ENCODE measurements at regions not wholly inside any gene's neighbourhood (a gene's known extent, or its start where the extent isn't known, plus 50 kb on each side); places are given as distances from the start of the nearest gene placed in this dataset.

DNA sequence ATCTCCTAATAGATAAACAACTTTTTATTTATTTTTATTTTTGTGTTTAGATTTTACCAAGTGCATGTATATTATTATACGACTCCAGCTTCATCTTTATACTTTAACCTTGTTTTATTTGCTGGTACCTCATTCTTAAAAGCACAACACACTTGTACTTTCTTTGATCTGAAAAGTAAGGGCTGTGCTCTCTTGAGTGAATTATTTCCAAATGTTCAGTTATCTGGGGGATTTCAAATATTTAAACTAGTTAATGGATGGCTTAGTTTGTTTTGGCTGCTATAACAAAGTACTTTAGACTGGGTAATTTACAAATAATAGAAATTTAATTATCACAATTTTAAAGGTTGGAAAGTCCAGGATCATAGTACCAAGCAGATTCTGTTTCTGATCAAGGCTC is 1148.2 kb upstream of the PCDH9 start:
- no peak overlapping the region for H3K4me2 ChIP-seq (ENCODE audit: low read length)

GRCh38 chr13:68375004-68375403 is 1144.9 kb upstream of the PCDH9 start:
- H4K20me1 ChIP-seq (ENCODE audit: insufficient read depth, low read length) = no peaks in the 10 kb centered on the region
- H3K36me3 ChIP-seq (replicated peaks; ENCODE audit: low read depth, low read length) = no peaks in the 10 kb centered on the region
- H3K4me2 ChIP-seq (ENCODE audit: low read length) = no peak overlapping the region
- H3K4me1 ChIP-seq (ENCODE audit: low read length) = no peaks in the 10 kb centered on the region
- H3K27ac ChIP-seq (ENCODE audit: low read length) = no peak overlapping the region
- no peaks in the 10 kb centered on the region for H3K9me3 ChIP-seq (ENCODE audit: insufficient read depth, low read length)
- no peaks in the 10 kb centered on the region for H3K79me2 ChIP-seq (ENCODE audit: low read length)
- H3K4me3 ChIP-seq (ENCODE audit: low read length) = no peak overlapping the region
- H3K27me3 ChIP-seq (ENCODE audit: low read depth, low read length) = no peaks in the 10 kb centered on the region
- H3K9ac ChIP-seq (ENCODE audit: low read length) = no peak overlapping the region
- H2AFZ ChIP-seq (ENCODE audit: low read depth, low read length) = no peak overlapping the region
- no peak for TF ChIP-seq EZH2phosphoT487 (IDR thresholded peaks at IDR 0.05; ENCODE audit: low read depth)
- no peak for TF ChIP-seq CTCF (IDR thresholded peaks at IDR 0.05; ENCODE audit: low read depth, low read length)

More for the DNA sequence above, 1148.2 kb upstream of the PCDH9 start:
- H3K9ac ChIP-seq (ENCODE audit: low read length) = no peak overlapping the region
- H2AFZ ChIP-seq (ENCODE audit: low read depth, low read length) = no peak overlapping the region
- H3K79me2 ChIP-seq (ENCODE audit: low read length) = no peaks in the 10 kb centered on the region
- H3K4me3 ChIP-seq (ENCODE audit: low read length) = no peak overlapping the region
- H3K36me3 ChIP-seq (replicated peaks; ENCODE audit: low read depth, low read length) = no peaks in the 10 kb centered on the region
- H3K9me3 ChIP-seq (ENCODE audit: insufficient read depth, low read length) = no peaks in the 10 kb centered on the region
- no peaks in the 10 kb centered on the region for H3K27me3 ChIP-seq (ENCODE audit: low read depth, low read length)
- no peak overlapping the region for H3K27ac ChIP-seq (ENCODE audit: low read length)
- no peaks in the 10 kb centered on the region for H3K4me1 ChIP-seq (ENCODE audit: low read length)
- no peaks in the 10 kb centered on the region for H4K20me1 ChIP-seq (ENCODE audit: insufficient read depth, low read length)
- no peak for TF ChIP-seq EZH2phosphoT487 (IDR thresholded peaks at IDR 0.05; ENCODE audit: low read depth)
- no peak for TF ChIP-seq CTCF (IDR thresholded peaks at IDR 0.05; ENCODE audit: low read depth, low read length)

DNA sequence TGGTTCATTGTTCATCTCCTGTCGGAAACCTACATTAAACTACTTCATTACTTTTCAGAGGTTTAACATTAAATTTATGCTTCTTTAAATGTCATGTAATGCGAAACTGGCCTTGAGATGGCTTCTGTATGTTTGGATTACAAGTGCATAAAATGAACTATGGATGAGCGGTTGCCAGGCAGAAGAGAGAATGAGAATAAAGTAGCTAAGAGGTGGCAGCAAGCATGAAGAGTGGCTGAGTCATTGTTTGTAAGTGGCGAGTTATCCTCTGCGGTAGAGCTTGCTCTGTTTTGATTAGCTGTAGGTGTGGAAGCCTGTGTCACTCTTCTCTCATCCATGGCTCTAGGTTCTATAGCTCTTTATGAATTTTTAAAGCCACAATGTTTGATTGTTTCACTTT is 1139.6 kb upstream of the PCDH9 start:
- TF ChIP-seq EZH2phosphoT487 (IDR thresholded peaks at IDR 0.05; ENCODE audit: low read depth) (no peak), CTCF (IDR thresholded peaks at IDR 0.05; ENCODE audit: low read depth, low read length) (no peak)
- no peaks in the 10 kb centered on the region for H3K36me3 ChIP-seq (replicated peaks; ENCODE audit: low read depth, low read length)
- H3K79me2 ChIP-seq (ENCODE audit: low read length) = no peaks in the 10 kb centered on the region
- no peak overlapping the region for H3K4me2 ChIP-seq (ENCODE audit: low read length)
- H3K9ac ChIP-seq (ENCODE audit: low read length) = no peak overlapping the region
- H3K27ac ChIP-seq (ENCODE audit: low read length) = no peak overlapping the region
- no peaks in the 10 kb centered on the region for H4K20me1 ChIP-seq (ENCODE audit: insufficient read depth, low read length)
- no peaks in the 10 kb centered on the region for H3K4me1 ChIP-seq (ENCODE audit: low read length)
- H3K27me3 ChIP-seq (ENCODE audit: low read depth, low read length) = no peaks in the 10 kb centered on the region
- no peak overlapping the region for H2AFZ ChIP-seq (ENCODE audit: low read depth, low read length)
- H3K4me3 ChIP-seq (ENCODE audit: low read length) = no peak overlapping the region
- H3K9me3 ChIP-seq (ENCODE audit: insufficient read depth, low read length) = no peaks in the 10 kb centered on the region

- H3K9me3 ChIP-seq (ENCODE audit: insufficient read depth, low read length) = no peaks in the 10 kb centered on the region
- H3K4me1 ChIP-seq (ENCODE audit: low read length) = no peaks in the 10 kb centered on the region
- no peaks in the 10 kb centered on the region for H3K79me2 ChIP-seq (ENCODE audit: low read length)
- no peaks in the 10 kb centered on the region for H3K36me3 ChIP-seq (replicated peaks; ENCODE audit: low read depth, low read length)
- no peak overlapping the region for H3K4me2 ChIP-seq (ENCODE audit: low read length)
- no peak overlapping the region for H3K27ac ChIP-seq (ENCODE audit: low read length)
- H4K20me1 ChIP-seq (ENCODE audit: insufficient read depth, low read length) = no peaks in the 10 kb centered on the region
- no peaks in the 10 kb centered on the region for H3K27me3 ChIP-seq (ENCODE audit: low read depth, low read length)
- TF ChIP-seq EZH2phosphoT487 (IDR thresholded peaks at IDR 0.05; ENCODE audit: low read depth) (no peak), CTCF (IDR thresholded peaks at IDR 0.05; ENCODE audit: low read depth, low read length) (no peak)
- H3K4me3 ChIP-seq (ENCODE audit: low read length) = no peak overlapping the region
- no peak overlapping the region for H2AFZ ChIP-seq (ENCODE audit: low read depth, low read length)
- no peak overlapping the region for H3K9ac ChIP-seq (ENCODE audit: low read length)
Observed at GRCh38 chr13:68368922-68369321, 1138.8 kb upstream of the PCDH9 start.
